NT2/D1 (cell line): ENCODE measurements at regions not wholly inside any gene's neighbourhood (a gene's known extent, or its start where the extent isn't known, plus 50 kb on each side); places are given as distances from the start of the nearest gene placed in this dataset.

Source experiments
- SUZ12 ChIP-seq: IDR thresholded peaks from 2 replicates; pipeline ENCODE4 v1.6.1; 2011; ENCODE audit not compliant: insufficient read length, insufficient read depth; ENCODE audit errors: extremely low read depth
- YY1 ChIP-seq: IDR thresholded peaks from 2 replicates; pipeline ENCODE4 v1.6.1; 2011; ENCODE audit not compliant: insufficient read length, insufficient read depth
- ZNF274 ChIP-seq: IDR thresholded peaks from 2 replicates; pipeline ENCODE4 v1.6.1; 2011; ENCODE audit warnings: mild to moderate bottlenecking, low read depth, low read length

- TF ChIP-seq YY1 (no peak), ZNF274 (no peak), SUZ12 (no peak)
These were observed 124.3 kb upstream of the SOX4 start for GRCh38 chr6:21469213-21469612.
